ENCODE measurements at regions not wholly inside any gene's neighbourhood (a gene's known extent, or its start where the extent isn't known, plus 50 kb on each side); places are given as distances from the start of the nearest gene placed in this dataset.

- H3K4me3 ChIP-seq (ENCODE audit: low read depth, low read length), result no peak overlapping the region
- TF ChIP-seq CTCF (IDR thresholded peaks at IDR 0.05; ENCODE audit: control insufficient read depth, extremely low read depth, insufficient read depth), result no peak
- no peak for DNase-seq (ENCODE audit: low read depth)
These were observed 384.0 kb downstream of the HHIPL2 start for GRCh38 chr1:222163895-222164294.

GRCh38 chr1:222161676-222162075 lies 386.2 kb downstream of the HHIPL2 start:
- TF ChIP-seq CTCF (IDR thresholded peaks at IDR 0.05; ENCODE audit: control insufficient read depth, extremely low read depth, insufficient read depth), result no peak
- no peak for DNase-seq (ENCODE audit: low read depth)
- no peak overlapping the region for H3K4me3 ChIP-seq (ENCODE audit: low read depth, low read length)

GRCh38 chr1:222157612-222158011 lies 390.3 kb downstream of the HHIPL2 start:
- no peak overlapping the region for H3K4me3 ChIP-seq (ENCODE audit: low read depth, low read length)
- no peak for TF ChIP-seq CTCF (IDR thresholded peaks at IDR 0.05; ENCODE audit: control insufficient read depth, extremely low read depth, insufficient read depth)
- no peak for DNase-seq (ENCODE audit: low read depth)

GRCh38 chr1:222140206-222140605 lies 398.3 kb upstream of the DUSP10 start:
- no peak overlapping the region for H3K4me3 ChIP-seq (ENCODE audit: low read depth, low read length)
- TF ChIP-seq CTCF (IDR thresholded peaks at IDR 0.05; ENCODE audit: control insufficient read depth, extremely low read depth, insufficient read depth), result no peak
- no peak for DNase-seq (ENCODE audit: low read depth)

- H3K4me3 ChIP-seq (ENCODE audit: low read depth, low read length), result no peak overlapping the region
- DNase-seq (ENCODE audit: low read depth), result no peak
- TF ChIP-seq CTCF (IDR thresholded peaks at IDR 0.05; ENCODE audit: control insufficient read depth, extremely low read depth, insufficient read depth), result no peak
These were observed 396.2 kb upstream of the DUSP10 start for GRCh38 chr1:222138095-222138494.

- TF ChIP-seq CTCF (IDR thresholded peaks at IDR 0.05; ENCODE audit: control insufficient read depth, extremely low read depth, insufficient read depth), result no peak
- no peak overlapping the region for H3K4me3 ChIP-seq (ENCODE audit: low read depth, low read length)
- peak; percentile 45 for DNase-seq (ENCODE audit: low read depth)
These were observed 395.0 kb upstream of the DUSP10 start for GRCh38 chr1:222136869-222137268.

GRCh38 chr1:222129041-222129440 lies 387.2 kb upstream of the DUSP10 start:
- TF ChIP-seq CTCF (IDR thresholded peaks at IDR 0.05; ENCODE audit: control insufficient read depth, extremely low read depth, insufficient read depth), result no peak
- no peak for DNase-seq (ENCODE audit: low read depth)
- no peak overlapping the region for H3K4me3 ChIP-seq (ENCODE audit: low read depth, low read length)
